ENCODE measurements at regions not wholly inside any gene's neighbourhood (a gene's known extent, or its start where the extent isn't known, plus 50 kb on each side); places are given as distances from the start of the nearest gene placed in this dataset.

DNA sequence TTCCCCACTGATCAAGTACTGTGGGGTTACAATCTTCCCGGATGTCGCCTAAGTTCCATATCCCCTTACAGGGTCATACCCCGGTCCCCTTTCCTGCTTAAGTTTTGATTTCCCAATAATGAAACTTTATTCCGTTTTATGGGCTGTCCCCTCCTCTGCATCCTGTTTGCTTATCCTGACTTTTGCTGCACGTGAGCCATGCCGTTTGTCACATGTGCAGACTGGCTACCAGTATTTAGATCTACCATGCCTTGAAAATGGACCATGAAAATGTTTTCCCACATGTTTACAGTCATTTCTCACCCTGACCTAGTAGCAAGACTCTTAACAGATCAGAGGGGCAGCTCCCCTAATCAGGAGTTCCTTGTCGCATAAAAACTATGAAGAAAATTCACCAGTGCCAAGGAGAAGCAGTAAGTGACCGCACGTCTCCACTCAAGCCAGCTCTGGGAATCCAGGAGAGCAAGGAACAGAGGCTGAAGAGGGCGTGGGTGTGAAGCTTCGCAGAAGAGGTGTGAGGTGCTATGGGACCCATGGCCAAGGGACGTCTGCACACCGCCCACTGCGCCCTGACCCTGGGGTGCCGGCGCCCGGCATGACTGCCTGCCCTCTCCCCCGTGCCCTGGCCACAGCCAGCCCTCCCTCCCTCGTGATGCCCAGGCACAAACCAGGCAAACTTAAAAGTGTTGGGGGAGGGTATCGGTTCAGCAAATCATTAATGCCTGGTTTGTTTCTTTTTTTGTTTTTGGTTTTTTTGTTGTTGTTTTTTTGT lies 440.8 kb upstream of the SALL3 start:
- no peak for DNase-seq (ENCODE audit: low read depth)

DNA sequence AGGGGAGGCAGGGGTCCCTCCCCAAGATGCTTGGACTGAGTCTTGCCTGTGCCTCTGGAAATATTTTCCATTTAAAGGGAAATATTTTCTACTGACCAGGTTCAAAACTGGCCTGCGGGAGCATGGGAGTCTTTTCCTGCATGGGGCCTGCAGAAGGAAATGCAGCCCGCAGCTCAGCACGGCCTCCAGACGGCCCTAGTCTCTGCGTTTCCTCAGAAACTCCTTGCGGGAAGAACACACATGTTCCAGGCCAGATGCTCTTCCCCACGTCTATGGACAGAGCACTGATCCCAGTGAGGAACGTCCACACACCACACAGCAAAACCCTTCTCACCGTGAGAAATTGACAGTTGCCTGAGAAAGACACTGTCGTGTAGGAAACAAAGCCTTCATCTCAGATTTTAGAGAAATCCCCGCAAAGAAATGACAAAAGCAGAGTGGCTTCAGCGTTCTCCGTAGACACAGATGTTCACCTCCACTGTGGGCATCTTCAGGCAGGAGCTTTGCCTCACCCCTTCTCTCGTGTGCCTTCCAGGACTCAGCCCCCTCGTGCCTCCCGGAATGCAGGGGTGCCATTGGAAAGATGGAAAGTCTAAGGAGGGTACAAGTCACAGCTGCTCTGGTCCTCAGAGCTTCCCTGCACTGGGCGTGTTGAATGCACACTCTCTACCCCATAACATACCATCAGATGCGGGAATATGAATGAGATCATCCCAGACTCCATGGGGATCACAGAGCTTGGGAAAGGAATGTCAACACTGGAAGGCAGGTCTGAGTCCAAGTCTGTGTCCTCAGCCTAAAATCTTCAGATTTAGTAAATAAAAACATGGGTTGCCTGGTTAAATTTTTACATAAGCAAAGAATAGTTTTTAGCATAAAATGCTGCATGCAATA lies 438.7 kb upstream of the SALL3 start:
- no peak overlapping the region for H3K4me3 ChIP-seq (ENCODE audit: control insufficient read depth, low read depth, low read length)
- no peak for DNase-seq (ENCODE audit: low read depth)
- TF ChIP-seq, protein P1, sequence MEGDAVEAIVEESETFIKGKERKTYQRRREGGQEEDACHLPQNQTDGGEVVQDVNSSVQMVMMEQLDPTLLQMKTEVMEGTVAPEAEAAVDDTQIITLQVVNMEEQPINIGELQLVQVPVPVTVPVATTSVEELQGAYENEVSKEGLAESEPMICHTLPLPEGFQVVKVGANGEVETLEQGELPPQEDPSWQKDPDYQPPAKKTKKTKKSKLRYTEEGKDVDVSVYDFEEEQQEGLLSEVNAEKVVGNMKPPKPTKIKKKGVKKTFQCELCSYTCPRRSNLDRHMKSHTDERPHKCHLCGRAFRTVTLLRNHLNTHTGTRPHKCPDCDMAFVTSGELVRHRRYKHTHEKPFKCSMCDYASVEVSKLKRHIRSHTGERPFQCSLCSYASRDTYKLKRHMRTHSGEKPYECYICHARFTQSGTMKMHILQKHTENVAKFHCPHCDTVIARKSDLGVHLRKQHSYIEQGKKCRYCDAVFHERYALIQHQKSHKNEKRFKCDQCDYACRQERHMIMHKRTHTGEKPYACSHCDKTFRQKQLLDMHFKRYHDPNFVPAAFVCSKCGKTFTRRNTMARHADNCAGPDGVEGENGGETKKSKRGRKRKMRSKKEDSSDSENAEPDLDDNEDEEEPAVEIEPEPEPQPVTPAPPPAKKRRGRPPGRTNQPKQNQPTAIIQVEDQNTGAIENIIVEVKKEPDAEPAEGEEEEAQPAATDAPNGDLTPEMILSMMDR (IDR thresholded peaks at IDR 0.05; ENCODE audit: control insufficient read depth, insufficient read depth, low read depth, low read length, missing control alignments) = no peak

More for the DNA sequence above, 440.8 kb upstream of the SALL3 start:
- H3K4me3 ChIP-seq (ENCODE audit: control insufficient read depth, low read depth, low read length) = no peak overlapping the region
- TF ChIP-seq, protein P1 (IDR thresholded peaks at IDR 0.05; ENCODE audit: control insufficient read depth, insufficient read depth, low read depth, low read length, missing control alignments) = no peak

DNA sequence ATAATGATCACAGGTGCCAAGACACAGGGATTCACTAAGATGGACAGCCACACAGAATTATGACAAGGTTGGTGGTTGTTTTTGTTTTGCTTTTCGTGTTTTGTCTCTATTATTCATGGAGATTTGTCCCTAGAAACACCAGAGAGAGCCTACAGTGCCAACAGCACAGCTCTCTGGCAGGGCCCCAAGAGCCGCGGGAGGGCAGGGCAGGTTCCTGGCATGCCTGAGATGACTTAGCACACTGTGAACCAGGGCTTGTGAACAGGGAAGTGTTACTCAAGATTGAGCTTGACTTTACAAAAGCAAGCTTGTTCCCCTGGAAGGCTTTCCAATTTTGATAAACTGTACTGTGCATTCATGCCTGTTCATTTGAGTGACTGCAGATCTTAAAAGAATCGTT lies 437.4 kb upstream of the SALL3 start:
- no peak for DNase-seq (ENCODE audit: low read depth)
- TF ChIP-seq, protein P1 (IDR thresholded peaks at IDR 0.05; ENCODE audit: control insufficient read depth, insufficient read depth, low read depth, low read length, missing control alignments) = no peak
- H3K4me3 ChIP-seq (ENCODE audit: control insufficient read depth, low read depth, low read length) = no peak overlapping the region

DNA sequence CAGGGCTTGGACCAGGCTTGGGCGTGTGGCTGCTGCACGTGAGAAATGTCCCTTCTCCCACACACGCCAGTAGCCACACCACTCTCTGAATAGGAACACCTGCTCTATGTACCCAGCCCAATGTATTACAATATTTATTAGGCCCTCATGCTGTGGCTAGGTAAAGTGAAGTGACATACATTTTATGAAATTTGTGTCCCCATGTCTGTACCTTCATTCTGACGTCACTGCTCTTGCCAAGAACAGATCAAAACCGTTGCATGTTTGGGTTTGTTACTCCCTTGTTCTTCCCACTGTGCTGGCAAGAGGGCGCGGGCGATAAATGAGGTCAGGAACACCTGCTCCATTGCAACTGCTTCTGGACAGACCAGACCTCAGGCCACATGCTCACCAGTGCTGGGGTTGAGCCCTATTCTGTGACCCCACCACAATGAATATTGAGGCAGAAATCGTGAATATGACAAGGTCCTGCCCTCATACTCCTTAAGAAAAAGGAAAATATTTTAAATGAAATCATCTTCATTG lies 436.4 kb upstream of the SALL3 start:
- no peak for DNase-seq (ENCODE audit: low read depth)
- TF ChIP-seq, protein P1 (IDR thresholded peaks at IDR 0.05; ENCODE audit: control insufficient read depth, insufficient read depth, low read depth, low read length, missing control alignments) = no peak
- H3K4me3 ChIP-seq (ENCODE audit: control insufficient read depth, low read depth, low read length) = no peak overlapping the region

DNA sequence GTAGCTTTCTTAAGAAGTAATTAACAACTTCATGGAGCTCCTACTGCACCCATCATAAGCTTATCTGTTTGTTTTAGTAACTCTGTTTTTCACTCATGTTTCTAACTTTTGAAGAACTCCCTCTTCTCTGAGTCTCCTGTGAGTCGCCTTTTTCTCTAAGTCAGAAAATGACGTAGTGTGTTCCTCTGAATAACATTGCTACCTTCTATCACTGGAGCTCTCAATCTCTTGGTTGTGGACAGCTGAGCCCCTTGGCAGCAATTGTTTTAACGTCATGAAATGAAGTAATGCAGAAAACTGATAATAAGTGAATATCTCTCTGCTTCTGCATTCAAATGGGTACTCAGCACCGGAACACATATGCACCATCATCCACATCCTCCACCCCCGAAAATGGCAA lies 433.3 kb upstream of the SALL3 start:
- H3K4me3 ChIP-seq (ENCODE audit: control insufficient read depth, low read depth, low read length) = no peak overlapping the region
- DNase-seq (ENCODE audit: low read depth) = no peak
- TF ChIP-seq, protein P1 (IDR thresholded peaks at IDR 0.05; ENCODE audit: control insufficient read depth, insufficient read depth, low read depth, low read length, missing control alignments) = no peak

DNA sequence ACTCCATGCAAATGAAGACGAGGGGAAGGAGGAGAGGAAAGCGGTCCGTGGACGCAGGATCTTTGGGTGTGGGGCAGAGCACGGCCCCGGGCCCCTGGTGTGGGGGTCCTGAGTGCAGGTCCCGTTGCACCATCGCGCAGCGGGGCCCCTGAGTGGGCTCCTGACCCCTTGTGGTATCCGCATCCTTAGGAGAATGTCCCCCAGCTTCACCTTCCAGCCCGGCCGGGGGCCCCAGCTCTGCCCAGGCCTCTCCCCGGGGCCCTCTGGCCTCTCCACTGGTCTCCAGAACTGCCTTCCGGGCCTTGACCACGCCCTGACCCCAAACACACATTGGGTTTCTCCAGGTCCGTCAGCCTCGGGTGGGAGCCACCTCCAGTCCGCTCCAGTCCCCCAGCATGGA lies 431.8 kb upstream of the SALL3 start:
- TF ChIP-seq, protein P1 (IDR thresholded peaks at IDR 0.05; ENCODE audit: control insufficient read depth, insufficient read depth, low read depth, low read length, missing control alignments) = no peak

More for the DNA sequence above, 431.8 kb upstream of the SALL3 start:
- H3K4me3 ChIP-seq (ENCODE audit: control insufficient read depth, low read depth, low read length) = no peak overlapping the region
- DNase-seq (ENCODE audit: low read depth) = no peak

All from AG09309 (cell line).